Endothelial cell of umbilical vein (primary cell): ENCODE measurements at regions not wholly inside any gene's neighbourhood (a gene's known extent, or its start where the extent isn't known, plus 50 kb on each side); places are given as distances from the start of the nearest gene placed in this dataset.

ENCODE experiments used
- BruUV-seq: library from RNA; stranded (reverse); fragments of 400-500 nt; replicated peaks from 2 replicates; lab custom pipeline; 2021; lab: Mats Ljungman, UMichigan
- CTCF ChIA-PET: fragments of 300-600, 350-600 bp; sonication (Branson Sonifier 250); formaldehyde crosslinking; loops from one replicate; lab custom pipeline; 2021; ENCODE audit warnings: antibody characterized with exemption, inconsistent platforms; lab: Charles Lee
- POLR2A ChIA-PET: fragments of 300-600, 350-600 bp; sonication (Branson Sonifier 250); formaldehyde crosslinking; loops from one replicate; lab custom pipeline; 2021; ENCODE audit warnings: antibody characterized with exemption, inconsistent platforms; lab: Charles Lee
- DNase-seq: peaks from one replicate; pipeline ENCODE4 v3.0.0-alpha.2; 2011; ENCODE audit warnings: low read depth, low spot score
- FAIRE-seq: peaks from 2 replicates; lab custom pipeline; 2011; peaks lifted over from hg19 to GRCh38; lab: Jason Lieb, UNC
- H2AFZ ChIP-seq: 2 replicates; pipeline ENCODE4 v1.6.0; 2012; ENCODE audit warnings: low read depth, low read length, control low read depth, inconsistent platforms
- H3K27ac ChIP-seq: 2 replicates; pipeline ENCODE4 v1.5.1; 2011; ENCODE audit warnings: low read depth, mild to moderate bottlenecking, control low read depth, low read length, moderate library complexity; ENCODE audit not compliant: insufficient read depth
- H3K27me3 ChIP-seq, 2 experiments: 2 replicates each; pipeline versions ENCODE4 v1.6.0 to v1.6.1; 2011; ENCODE audit warnings: low read length in 2 of 2, mixed read lengths in 1 of 2; ENCODE audit not compliant: control insufficient read depth in 2 of 2, insufficient read depth in 2 of 2
- H3K36me3 ChIP-seq, 2 experiments: 2 replicates in 1 of 2; 3 replicates in 1 of 2; pipeline ENCODE4 v1.5.1; 2011; ENCODE audit warnings: low read length in 2 of 2, mild to moderate bottlenecking in 1 of 2, moderate library complexity in 1 of 2; ENCODE audit not compliant: control insufficient read depth in 2 of 2, insufficient read depth in 2 of 2; ENCODE audit errors: extremely low read depth in 1 of 2
- H3K4me1 ChIP-seq: 3 replicates; pipeline ENCODE4 v1.5.1; 2011; ENCODE audit warnings: mild to moderate bottlenecking, low read length; ENCODE audit not compliant: control insufficient read depth, insufficient read depth; ENCODE audit errors: extremely low read depth
- H3K4me2 ChIP-seq: 2 replicates; pipeline ENCODE4 v1.6.1; 2011; ENCODE audit warnings: low read length, control low read depth, mixed read lengths; ENCODE audit not compliant: insufficient read depth
- H3K4me3 ChIP-seq, 3 experiments: fragments of 200-600 bp in 1 of 3; sonication (generic), shearing (Covaris generic) in 1 of 3; replicated peaks in 1 of 3; 2 replicates each; pipeline ENCODE4 v1.5.1; 2011 to 2016; ENCODE audit warnings: control low read depth in 3 of 3, low read length in 3 of 3, mild to moderate bottlenecking in 2 of 3, inconsistent platforms in 1 of 3, low read depth in 1 of 3, moderate library complexity in 1 of 3; ENCODE audit not compliant: insufficient read depth in 1 of 3
- H3K79me2 ChIP-seq: 2 replicates; pipeline ENCODE4 v1.6.0; 2012; ENCODE audit warnings: low read length, inconsistent platforms; ENCODE audit not compliant: control insufficient read depth, insufficient read depth
- H3K9ac ChIP-seq: replicated peaks from 2 replicates; pipeline ENCODE3; 2011; ENCODE audit warnings: low read length, control low read depth; ENCODE audit not compliant: insufficient read depth; ENCODE audit errors: extremely low read depth
- H3K9me1 ChIP-seq: replicated peaks from 3 replicates; pipeline ENCODE4 v1.6.0; 2011; ENCODE audit warnings: mild to moderate bottlenecking, low read length; ENCODE audit not compliant: control insufficient read depth, insufficient read depth; ENCODE audit errors: extremely low read depth
- H3K9me3 ChIP-seq: replicated peaks from 2 replicates; pipeline ENCODE4 v1.5.1; 2012; ENCODE audit warnings: low read length, inconsistent platforms; ENCODE audit not compliant: control insufficient read depth, insufficient read depth
- H4K20me1 ChIP-seq: replicated peaks from 2 replicates; pipeline ENCODE3; 2011; ENCODE audit warnings: mild to moderate bottlenecking, low read length; ENCODE audit not compliant: control insufficient read depth, insufficient read depth; ENCODE audit errors: extremely low read depth
- EZH2 ChIP-seq: IDR thresholded peaks from 2 replicates; pipeline ENCODE4 v1.6.1; 2012; ENCODE audit warnings: borderline replicate concordance, low read depth, mild to moderate bottlenecking, moderate library complexity, low read length, inconsistent platforms; ENCODE audit not compliant: severe bottlenecking
- FOS ChIP-seq: IDR thresholded peaks from 2 replicates; pipeline ENCODE4 v1.6.1; 2011; ENCODE audit warnings: mild to moderate bottlenecking, low read length, moderate library complexity, borderline replicate concordance; ENCODE audit not compliant: insufficient read depth
- GATA2 ChIP-seq: IDR thresholded peaks from 2 replicates; pipeline ENCODE4 v1.7.0; 2011; ENCODE audit warnings: low read depth, mild to moderate bottlenecking, moderate library complexity, mixed read lengths, low read length; ENCODE audit not compliant: insufficient read length, insufficient read depth
- JUN ChIP-seq: IDR thresholded peaks from 2 replicates; pipeline ENCODE4 v1.6.1; 2011; ENCODE audit warnings: borderline replicate concordance, low read depth; ENCODE audit not compliant: insufficient read length, insufficient read depth
- MYC ChIP-seq: IDR thresholded peaks from one replicate; pipeline ENCODE4 v1.6.1; 2011; ENCODE audit warnings: mild to moderate bottlenecking, low read depth, low read length
- POLR2AphosphoS5 ChIP-seq: IDR thresholded peaks from 2 replicates; pipeline ENCODE4 v1.6.1; 2012; ENCODE audit warnings: low read depth, mild to moderate bottlenecking, control low read depth, low read length, moderate library complexity; ENCODE audit not compliant: insufficient read depth
- dilution Hi-C: fragments of 300-500 bp; cut with MboI; formaldehyde crosslinking; loops from one replicate; pipeline ENCODE4 v1.15.0; 2019; ENCODE audit warnings: low sequenced_read_pairs; ENCODE audit not compliant: extremely low pct_ligation_motif_present
- intact Hi-C: fragments of 100-400 bp; cut with micrococcal nuclease; formaldehyde crosslinking; loops from one replicate; pipeline ENCODE4 v1.10.0; 2022
- TF ChIP-seq, protein P1 (sequence below): IDR thresholded peaks from 2 replicates; pipeline ENCODE4 v1.6.1; 2011; ENCODE audit not compliant: insufficient read depth, insufficient read length
- TF ChIP-seq, protein P2 (sequence below), 2 donors: IDR thresholded peaks; 1 replicate in 1 of 2; 2 replicates in 1 of 2; pipeline ENCODE4 v1.5.1; 2011; ENCODE audit warnings: low read length in 2 of 2, mild to moderate bottlenecking in 2 of 2, moderate library complexity in 2 of 2, control low read depth in 1 of 2, inconsistent platforms in 1 of 2, low read depth in 1 of 2; ENCODE audit not compliant: insufficient read depth in 1 of 2; ENCODE audit errors: extremely low read depth in 1 of 2

GRCh38 chr3:56933803-56934202 is 126.7 kb upstream of the SPATA12 start:
- BruUV-seq: no TSS peak
- Histone ChIP-seq H3K9me1 (no peaks in the 10 kb centered on the region), H3K79me2 (no peaks in the 10 kb centered on the region), H3K36me3 (no peaks in the 10 kb centered on the region), H3K4me2 (no peak overlapping the region), H3K4me3 (no peak overlapping the region), H4K20me1 (no peaks in the 10 kb centered on the region), H3K9me3 (no peaks in the 10 kb centered on the region), H3K4me1 (peaks cover 47% of the 10 kb centered on the region), H3K27me3 (no peaks in the 10 kb centered on the region), H2AFZ (no peak overlapping the region), H3K9ac (no peak overlapping the region), H3K27ac (no peak overlapping the region)
- FAIRE-seq: no peak
- dilution Hi-C loops: no loop called here
- TF ChIP-seq EZH2: no peak
- TF ChIP-seq, protein P1, sequence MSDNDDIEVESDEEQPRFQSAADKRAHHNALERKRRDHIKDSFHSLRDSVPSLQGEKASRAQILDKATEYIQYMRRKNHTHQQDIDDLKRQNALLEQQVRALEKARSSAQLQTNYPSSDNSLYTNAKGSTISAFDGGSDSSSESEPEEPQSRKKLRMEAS: no peak
- intact Hi-C loops: no loop called here
- no peak for DNase-seq
- CTCF ChIA-PET: interaction anchor here (0.7 kb wide), 1 partner anchor 30 kb away, joined by 3 read pairs; no protein-coding TSS in a partner anchor
- POLR2A ChIA-PET: no interaction called here

GRCh38 chr3:56932866-56933265 is 127.6 kb upstream of the SPATA12 start:
- intact Hi-C loops: no loop called here
- peaks cover 56% of the 10 kb centered on the region for H3K4me1 ChIP-seq
- TF ChIP-seq JUN (no peak), EZH2 (no peak), GATA2 (no peak), MYC (no peak), POLR2AphosphoS5 (no peak), FOS (no peak)
- TF ChIP-seq, protein P1: no peak
- TF ChIP-seq, protein P2, sequence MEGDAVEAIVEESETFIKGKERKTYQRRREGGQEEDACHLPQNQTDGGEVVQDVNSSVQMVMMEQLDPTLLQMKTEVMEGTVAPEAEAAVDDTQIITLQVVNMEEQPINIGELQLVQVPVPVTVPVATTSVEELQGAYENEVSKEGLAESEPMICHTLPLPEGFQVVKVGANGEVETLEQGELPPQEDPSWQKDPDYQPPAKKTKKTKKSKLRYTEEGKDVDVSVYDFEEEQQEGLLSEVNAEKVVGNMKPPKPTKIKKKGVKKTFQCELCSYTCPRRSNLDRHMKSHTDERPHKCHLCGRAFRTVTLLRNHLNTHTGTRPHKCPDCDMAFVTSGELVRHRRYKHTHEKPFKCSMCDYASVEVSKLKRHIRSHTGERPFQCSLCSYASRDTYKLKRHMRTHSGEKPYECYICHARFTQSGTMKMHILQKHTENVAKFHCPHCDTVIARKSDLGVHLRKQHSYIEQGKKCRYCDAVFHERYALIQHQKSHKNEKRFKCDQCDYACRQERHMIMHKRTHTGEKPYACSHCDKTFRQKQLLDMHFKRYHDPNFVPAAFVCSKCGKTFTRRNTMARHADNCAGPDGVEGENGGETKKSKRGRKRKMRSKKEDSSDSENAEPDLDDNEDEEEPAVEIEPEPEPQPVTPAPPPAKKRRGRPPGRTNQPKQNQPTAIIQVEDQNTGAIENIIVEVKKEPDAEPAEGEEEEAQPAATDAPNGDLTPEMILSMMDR (IDR thresholded peaks at IDR 0.05; ENCODE audit: extremely low read depth in 1 of 2, insufficient read depth in 1 of 2, low read depth in 1 of 2, low read length in 2 of 2): no peak
- BruUV-seq: no TSS peak
- H3K9me1 ChIP-seq: no peaks in the 10 kb centered on the region
- no peaks in the 10 kb centered on the region for H3K27me3 ChIP-seq
- DNase-seq: no peak
- dilution Hi-C loops: no loop called here
- H3K4me2 ChIP-seq: no peak overlapping the region
- no peak for FAIRE-seq
- H4K20me1 ChIP-seq: no peaks in the 10 kb centered on the region
- no peaks in the 10 kb centered on the region for H3K9me3 ChIP-seq
- H3K27ac ChIP-seq: no peak overlapping the region
- CTCF ChIA-PET: no interaction called here
- H3K79me2 ChIP-seq: no peaks in the 10 kb centered on the region
- no peak overlapping the region for H3K4me3 ChIP-seq
- no peak overlapping the region for H3K9ac ChIP-seq
- no peaks in the 10 kb centered on the region for H3K36me3 ChIP-seq
- POLR2A ChIA-PET: no interaction called here
- no peak overlapping the region for H2AFZ ChIP-seq
